Sigmoid colon (tissue), 6 donors: ENCODE measurements at regions not wholly inside any gene's neighbourhood (a gene's known extent, or its start where the extent isn't known, plus 50 kb on each side); places are given as distances from the start of the nearest gene placed in this dataset.
A peak's percentile ranks its signal among the peaks of the same experiment; 100 is the strongest.

Experiments
- DNase-seq: peaks from one replicate; pipeline ENCODE4 v3.0.0-alpha.2; 2019
- H3K27ac ChIP-seq, 4 donors: fragments of 200-600 bp; sonication (generic); one replicate each; pipeline ENCODE4 v1.5.1; 2016 to 2019; ENCODE audit warnings: mild to moderate bottlenecking in 1 of 4
- H3K27me3 ChIP-seq, 3 donors: fragments of 200-600 bp; sonication (generic); one replicate each; pipeline ENCODE4 v1.5.1; 2019; ENCODE audit warnings: mild to moderate bottlenecking in 1 of 3
- H3K36me3 ChIP-seq, 4 donors: fragments of 200-600 bp; sonication (generic); one replicate each; pipeline ENCODE4 v1.5.1; 2016 to 2019
- H3K4me1 ChIP-seq, 4 donors: fragments of 200-600 bp; sonication (generic); one replicate each; pipeline ENCODE4 v1.5.1; 2017 to 2019
- H3K4me3 ChIP-seq, 4 donors: fragments of 200-600 bp; sonication (generic); one replicate each; pipeline ENCODE4 v1.5.1; 2017 to 2019; ENCODE audit warnings: mild to moderate bottlenecking in 2 of 4, moderate library complexity in 1 of 4
- H3K9me3 ChIP-seq, 4 donors: fragments of 200-600 bp in 3 of 4; sonication (generic) in 3 of 4; one replicate each; pipeline versions ENCODE4 v1.5.1 to v1.6.1; 2013 to 2019
- CTCF ChIP-seq, 4 experiments: fragments of 450-650 bp in 3 of 4; fragments of 200-600 bp in 1 of 4; IDR thresholded peaks; one replicate each; pipeline ENCODE4 v1.5.1; 2016 to 2019; ENCODE audit warnings: antibody characterized with exemption in 4 of 4, mild to moderate bottlenecking in 3 of 4, moderate library complexity in 2 of 4
- EP300 ChIP-seq, 4 donors: sonication (generic); formaldehyde crosslinking; IDR thresholded peaks; one replicate each; pipeline ENCODE4 v1.6.1; 2017; ENCODE audit warnings: antibody characterized with exemption in 4 of 4
- POLR2A ChIP-seq, 2 donors: fragments of 450-650 bp; IDR thresholded peaks; one replicate each; pipeline ENCODE4 v1.6.1; 2016; ENCODE audit warnings: antibody characterized with exemption in 2 of 2, mild to moderate bottlenecking in 2 of 2, moderate library complexity in 2 of 2
- POLR2AphosphoS5 ChIP-seq, 4 donors: sonication (generic); formaldehyde crosslinking; IDR thresholded peaks; one replicate each; pipeline ENCODE4 v1.6.1; 2017; ENCODE audit warnings: antibody characterized with exemption in 4 of 4
- WGBS, 2 donors: extraction: QIAGEN DNeasy Blood & Tissue Kit; methylation state at CpG; one replicate each; pipeline ENCODE4 v1.1.7; 2013; 5-methylcytosine and 5-hydroxymethylcytosine counted together
- intact Hi-C: fragments of 100-400 bp; cut with DNase I; formaldehyde crosslinking; loops from one replicate; pipeline ENCODE4 v1.15.1; 2023
- donor health status: healthy with polysubstance abuse.
- donor health status: healthy.

GRCh38 chr10:131789516-131789915 lies 111.3 kb upstream of the PPP2R2D start:
- 74 to 89% methylated on average over 7 of the region's 7 CpGs for WGBS, 2 donors
- no peaks in the 10 kb centered on the region for H3K9me3 ChIP-seq
- H3K4me3 ChIP-seq = no peak overlapping the region
- intact Hi-C loops = loop anchor here (10.0 kb wide), 1 partner anchor 1595 kb away; no protein-coding TSS in a partner anchor
- peak; percentile 20 for DNase-seq
- H3K4me1 ChIP-seq = no peaks in the 10 kb centered on the region
- no peaks in the 10 kb centered on the region for H3K27me3 ChIP-seq
- TF ChIP-seq POLR2A (IDR thresholded peaks at IDR 0.05) (no peak), POLR2AphosphoS5 (IDR thresholded peaks at IDR 0.05) (no peak), EP300 (IDR thresholded peaks at IDR 0.05) (no peak), CTCF (IDR thresholded peaks at IDR 0.05) (no peak)
- H3K27ac ChIP-seq = no peak overlapping the region
- H3K36me3 ChIP-seq = no peaks in the 10 kb centered on the region

DNA sequence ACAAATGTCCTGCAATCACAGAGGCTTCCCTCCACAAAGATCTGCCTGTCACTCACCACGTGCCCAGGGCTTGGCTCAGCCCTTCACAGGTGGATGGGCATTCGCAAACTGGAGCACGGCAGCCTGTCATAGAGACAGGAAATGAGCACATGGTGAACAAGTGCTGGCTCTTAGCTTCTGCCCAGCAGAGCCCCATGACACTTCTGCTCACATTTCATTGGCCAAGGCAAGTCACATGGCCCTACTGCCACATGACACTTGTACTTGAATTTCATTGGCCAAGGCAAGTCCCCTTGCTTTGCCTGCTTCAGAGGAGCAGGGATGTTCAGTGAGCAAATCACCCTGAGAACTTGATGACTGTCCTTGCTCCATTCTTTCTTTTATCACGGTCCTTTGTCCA lies 110.8 kb upstream of the PPP2R2D start:
- peak; percentile 19 for DNase-seq
- H3K27ac ChIP-seq = no peak overlapping the region
- no peaks in the 10 kb centered on the region for H3K9me3 ChIP-seq
- H3K4me3 ChIP-seq = no peak overlapping the region
- no peaks in the 10 kb centered on the region for H3K36me3 ChIP-seq
- intact Hi-C loops = no loop called here
- H3K4me1 ChIP-seq = no peaks in the 10 kb centered on the region
- 82 to 86% methylated on average over 4 of the region's 4 CpGs for WGBS, 2 donors
- no peak for TF ChIP-seq EP300 (IDR thresholded peaks at IDR 0.05)
- TF ChIP-seq POLR2AphosphoS5 (IDR thresholded peaks at IDR 0.05) = no peak
- no peak for TF ChIP-seq CTCF (IDR thresholded peaks at IDR 0.05)
- H3K27me3 ChIP-seq = no peaks in the 10 kb centered on the region

DNA sequence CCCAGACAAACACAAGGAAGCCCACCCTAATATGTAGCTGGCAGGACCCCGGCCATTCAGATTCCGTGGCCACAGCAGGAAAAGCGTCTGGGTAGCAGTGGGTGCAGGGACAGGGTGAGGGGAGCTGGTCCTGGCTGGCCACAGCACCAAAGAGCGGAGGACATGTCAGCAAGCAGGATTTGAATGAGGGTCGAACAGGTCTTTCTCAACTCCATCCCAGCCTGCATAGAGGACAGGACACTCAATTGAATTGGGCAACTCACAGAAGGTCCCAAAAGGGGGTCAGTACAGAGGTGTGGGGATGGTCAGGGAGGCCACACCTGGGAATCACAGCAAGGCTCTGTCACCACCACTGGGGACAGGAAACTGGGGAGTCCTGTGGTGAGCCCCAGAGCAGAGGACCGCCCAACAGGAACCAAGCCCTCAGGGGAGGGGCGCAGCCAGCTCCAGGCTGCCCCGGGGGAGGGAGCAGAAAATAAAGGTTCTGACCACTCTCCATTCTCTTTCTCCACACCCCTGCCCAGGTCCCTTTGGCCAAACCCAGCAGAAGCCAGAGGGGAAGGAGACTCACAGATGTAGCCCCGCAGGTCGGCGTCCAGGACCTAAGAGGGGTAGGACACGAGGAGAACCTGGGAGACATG lies 108.7 kb upstream of the PPP2R2D start:
- no peak overlapping the region for H3K4me3 ChIP-seq
- H3K4me1 ChIP-seq = no peaks in the 10 kb centered on the region
- no peaks in the 10 kb centered on the region for H3K36me3 ChIP-seq
- no peak overlapping the region for H3K27ac ChIP-seq
- 76 to 83% methylated on average over 12 of the region's 12 CpGs for WGBS, 2 donors
- peak; percentile 55 for DNase-seq
- intact Hi-C loops = no loop called here
- TF ChIP-seq POLR2A (IDR thresholded peaks at IDR 0.05) = no peak
- TF ChIP-seq CTCF (IDR thresholded peaks at IDR 0.05) = no peak
- no peak for TF ChIP-seq EP300 (IDR thresholded peaks at IDR 0.05)
- TF ChIP-seq POLR2AphosphoS5 (IDR thresholded peaks at IDR 0.05) = no peak
- H3K9me3 ChIP-seq = peaks cover 0 to 3% (median 0%) of the 10 kb centered on the region in 4 donors
- H3K27me3 ChIP-seq = no peaks in the 10 kb centered on the region

GRCh38 chr10:131792809-131793208 lies 108.0 kb upstream of the PPP2R2D start:
- Histone ChIP-seq H3K27me3 (no peaks in the 10 kb centered on the region), H3K4me1 (no peaks in the 10 kb centered on the region), H3K27ac (no peak overlapping the region), H3K9me3 (peaks cover 0 to 4% (median 2%) of the 10 kb centered on the region in 4 donors), H3K4me3 (no peak overlapping the region), H3K36me3 (no peaks in the 10 kb centered on the region)
- DNase-seq = peak; percentile 29
- TF ChIP-seq POLR2A (IDR thresholded peaks at IDR 0.05) = no peak
- no peak for TF ChIP-seq POLR2AphosphoS5 (IDR thresholded peaks at IDR 0.05)
- no peak for TF ChIP-seq CTCF (IDR thresholded peaks at IDR 0.05)
- no peak for TF ChIP-seq EP300 (IDR thresholded peaks at IDR 0.05)
- intact Hi-C loops = no loop called here
- WGBS, 2 donors = 79 to 81% methylated on average over 7 of the region's 7 CpGs

DNA sequence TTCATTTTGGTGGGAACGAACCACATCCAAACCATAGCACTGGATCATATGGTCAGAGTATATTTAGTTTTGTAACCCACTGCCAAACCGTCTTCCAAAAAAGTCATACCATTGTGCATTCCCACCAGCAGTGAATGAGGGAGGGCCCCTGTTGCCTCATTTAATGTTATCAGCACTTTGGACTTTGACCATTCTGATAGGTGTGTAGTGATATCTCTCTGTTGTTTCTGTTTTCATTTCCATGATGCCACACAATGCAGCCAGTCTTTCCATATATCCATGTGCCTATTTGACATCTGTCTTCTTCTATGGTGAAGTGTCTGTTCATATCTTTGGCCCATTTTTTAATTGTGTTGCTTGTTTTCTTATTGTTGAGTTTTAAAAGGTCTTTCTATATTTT lies 105.0 kb upstream of the PPP2R2D start:
- no peaks in the 10 kb centered on the region for H3K36me3 ChIP-seq
- WGBS, 2 donors = 63 to 86% methylated on average over 2 of the region's 2 CpGs
- DNase-seq = no peak
- H3K4me1 ChIP-seq = no peaks in the 10 kb centered on the region
- H3K4me3 ChIP-seq = no peak overlapping the region
- H3K9me3 ChIP-seq = peaks cover 3 to 11% (median 8%) of the 10 kb centered on the region in 4 donors
- H3K27me3 ChIP-seq = no peaks in the 10 kb centered on the region
- H3K27ac ChIP-seq = no peak overlapping the region
- intact Hi-C loops = no loop called here
- TF ChIP-seq POLR2A (IDR thresholded peaks at IDR 0.05) (no peak), CTCF (IDR thresholded peaks at IDR 0.05) (no peak), EP300 (IDR thresholded peaks at IDR 0.05) (no peak), POLR2AphosphoS5 (IDR thresholded peaks at IDR 0.05) (no peak)
